SK-N-SH treated with all-trans-retinoic acid at 6 μM for 48 hours (cell line): ENCODE measurements at regions not wholly inside any gene's neighbourhood (a gene's known extent, or its start where the extent isn't known, plus 50 kb on each side); places are given as distances from the start of the nearest gene placed in this dataset.

Experiments used
- ATAC-seq: fragments of 200-7000 bp; cut with Tn5 transposase; 3 replicates; pipeline ENCODE4 v1.9.1; 2020; ENCODE audit warnings: mild to moderate bottlenecking, moderate library complexity
- BACH2 ChIP-seq: fragments of 250-450 bp; sonication (Bioruptor Pico); IDR thresholded peaks from 2 replicates; pipeline ENCODE4 v1.9.0; 2021; ENCODE audit warnings: mild to moderate bottlenecking, borderline replicate concordance
- ESRRG ChIP-seq: fragments of 250-450 bp; sonication (Bioruptor Pico); IDR thresholded peaks from 2 replicates; pipeline ENCODE4 v1.6.1; 2021; ENCODE audit warnings: mild to moderate bottlenecking
- GLIS3 ChIP-seq: fragments of 250-450 bp; sonication (Bioruptor Pico); IDR thresholded peaks from 2 replicates; pipeline ENCODE4 v1.5.0; 2020; ENCODE audit warnings: mild to moderate bottlenecking, moderate library complexity
- ISL1 ChIP-seq: fragments of 250-450 bp; sonication (Bioruptor Pico); IDR thresholded peaks from 2 replicates; pipeline ENCODE4 v2.1.2; 2022; ENCODE audit warnings: mild to moderate bottlenecking, moderate library complexity
- OSR1 ChIP-seq: fragments of 250-450 bp; sonication (Bioruptor Pico); IDR thresholded peaks from 2 replicates; pipeline ENCODE4 v1.8.0; 2022; ENCODE audit warnings: moderate library complexity, mild to moderate bottlenecking, inconsistent platforms
- PATZ1 ChIP-seq: fragments of 250-450 bp; sonication (Bioruptor Pico); IDR thresholded peaks from 2 replicates; pipeline ENCODE4 v1.8.0; 2020; ENCODE audit warnings: mild to moderate bottlenecking, moderate library complexity, borderline replicate concordance
- POU6F1 ChIP-seq: fragments of 250-450 bp; sonication (Bioruptor Pico); IDR thresholded peaks from 2 replicates; pipeline ENCODE4 v1.8.0; 2021; ENCODE audit warnings: low read depth, mild to moderate bottlenecking, moderate library complexity, borderline replicate concordance
- PPARA ChIP-seq: fragments of 250-450 bp; sonication (Bioruptor Pico); IDR thresholded peaks from 2 replicates; pipeline ENCODE4 v1.5.0; 2020; ENCODE audit warnings: mild to moderate bottlenecking, borderline replicate concordance
- RARB ChIP-seq: fragments of 250-450 bp; sonication (Bioruptor Pico); IDR thresholded peaks from 2 replicates; pipeline ENCODE4 v1.8.0; 2021; ENCODE audit warnings: mild to moderate bottlenecking, moderate library complexity
- SNAI2 ChIP-seq: fragments of 250-450 bp; sonication (Bioruptor Pico); IDR thresholded peaks from 2 replicates; pipeline ENCODE4 v1.5.0; 2020; ENCODE audit warnings: mild to moderate bottlenecking, moderate library complexity
- TCF4 ChIP-seq: fragments of 250-450 bp; sonication (Bioruptor Pico); IDR thresholded peaks from 2 replicates; pipeline ENCODE4 v1.8.0; 2021; ENCODE audit warnings: mild to moderate bottlenecking, moderate library complexity, borderline replicate concordance
- TOX ChIP-seq: fragments of 250-450 bp; sonication (Bioruptor Pico); IDR thresholded peaks from 2 replicates; pipeline ENCODE4 v1.8.0; 2021; ENCODE audit warnings: mild to moderate bottlenecking, moderate library complexity, borderline replicate concordance
- TSHZ2 ChIP-seq: fragments of 250-450 bp; sonication (Bioruptor Pico); IDR thresholded peaks from 2 replicates; pipeline ENCODE4 v1.5.0; 2020; ENCODE audit warnings: mild to moderate bottlenecking, moderate library complexity
- ZC3H10 ChIP-seq: fragments of 250-450 bp; sonication (Bioruptor Pico); IDR thresholded peaks from 2 replicates; pipeline ENCODE4 v1.5.1; 2021; ENCODE audit warnings: mild to moderate bottlenecking, moderate library complexity
- ZNF565 ChIP-seq: fragments of 450-650 bp; formaldehyde crosslinking; conservative IDR thresholded peaks from 2 replicates; pipeline ENCODE4 v1.5.0; 2020; ENCODE audit warnings: low read depth, mild to moderate bottlenecking, moderate library complexity
- ZNF70 ChIP-seq: fragments of 450-650 bp; formaldehyde crosslinking; IDR thresholded peaks from 2 replicates; pipeline ENCODE4 v1.5.0; 2020; ENCODE audit warnings: mild to moderate bottlenecking, moderate library complexity
- ZNF8 ChIP-seq: fragments of 450-650 bp; formaldehyde crosslinking; IDR thresholded peaks from 2 replicates; pipeline ENCODE4 v1.5.0; 2020; ENCODE audit warnings: mild to moderate bottlenecking, moderate library complexity

- TF ChIP-seq POU6F1 (CRISPR knock-in tag) (no peak), ISL1 (CRISPR knock-in tag) (no peak), GLIS3 (CRISPR knock-in tag) (no peak), ZC3H10 (CRISPR knock-in tag) (no peak)
- TF ChIP-seq, all 23 proteins: peak for 0
These were observed 174.8 kb downstream of the IBTK start (continued) for GRCh38 chr6:82072751-82073150.

GRCh38 chr6:82072121-82072521, 175.4 kb downstream of the IBTK start:
- TF ChIP-seq PATZ1 (no peak), ISL1 (CRISPR knock-in tag) (no peak), POU6F1 (CRISPR knock-in tag) (no peak), RARB (CRISPR knock-in tag) (no peak), TCF4 (no peak)
- ATAC-seq: no peak

- TF ChIP-seq TCF4 (no peak), POU6F1 (CRISPR knock-in tag) (no peak), ZNF70 (no peak), ISL1 (CRISPR knock-in tag) (no peak), SNAI2 (CRISPR knock-in tag) (no peak), ZNF8 (no peak), PATZ1 (no peak), OSR1 (CRISPR knock-in tag) (no peak), ZC3H10 (CRISPR knock-in tag) (no peak), TOX (CRISPR knock-in tag) (no peak), PPARA (CRISPR knock-in tag) (no peak), ZNF565 (CRISPR knock-in tag) (no peak), TSHZ2 (CRISPR knock-in tag) (no peak), ESRRG (CRISPR knock-in tag) (no peak), BACH2 (CRISPR knock-in tag) (no peak), GLIS3 (CRISPR knock-in tag) (no peak), RARB (CRISPR knock-in tag) (no peak)
- ATAC-seq: no peak
These were observed 178.8 kb downstream of the IBTK start for GRCh38 chr6:82068721-82069120.
